GM19035 (cell line): ENCODE measurements at regions not wholly inside any gene's neighbourhood (a gene's known extent, or its start where the extent isn't known, plus 50 kb on each side); places are given as distances from the start of the nearest gene placed in this dataset.

Source experiments
- ATAC-seq: cut with Tn5 transposase; IDR thresholded peaks from one replicate; pipeline ENCODE4 v1.9.1; 2021; ENCODE audit not compliant: unreplicated experiment

- ATAC-seq, result no peak
These were observed 567.5 kb downstream of the SLC4A3 start for GRCh38 chr2:220194630-220195584.

GRCh38 chr2:220198896-220199295 is 571.5 kb downstream of the SLC4A3 start:
- ATAC-seq, result no peak

- no peak for ATAC-seq
These were observed 574.6 kb downstream of the SLC4A3 start for GRCh38 chr2:220202066-220202465.

GRCh38 chr2:220209093-220209492 is 581.7 kb downstream of the SLC4A3 start:
- ATAC-seq, result no peak

GRCh38 chr2:220209751-220210150 is 582.3 kb downstream of the SLC4A3 start:
- ATAC-seq, result no peak

- ATAC-seq, result no peak
These were observed 585.1 kb downstream of the SLC4A3 start for GRCh38 chr2:220212296-220213080.

- ATAC-seq, result no peak
These were observed 588.4 kb downstream of the SLC4A3 start for GRCh38 chr2:220215785-220216184.

GRCh38 chr2:220219371-220219770 is 591.9 kb downstream of the SLC4A3 start:
- no peak for ATAC-seq

- ATAC-seq, result no peak
These were observed 592.6 kb downstream of the SLC4A3 start for GRCh38 chr2:220220009-220220408.

- no peak for ATAC-seq
These were observed 594.6 kb downstream of the SLC4A3 start for GRCh38 chr2:220221992-220222391.

- ATAC-seq, result no peak
These were observed 597.5 kb downstream of the SLC4A3 start for GRCh38 chr2:220224691-220225543.

- ATAC-seq, result no peak
These were observed 598.6 kb downstream of the SLC4A3 start for GRCh38 chr2:220226076-220226475.

GRCh38 chr2:220226546-220226945 is 599.1 kb downstream of the SLC4A3 start:
- no peak for ATAC-seq

GRCh38 chr2:220227266-220227920 is 600.0 kb downstream of the SLC4A3 start:
- ATAC-seq, result no peak

- ATAC-seq, result no peak
These were observed 601.0 kb downstream of the SLC4A3 start for GRCh38 chr2:220228310-220229006.

GRCh38 chr2:220240641-220241040 is 613.2 kb downstream of the SLC4A3 start:
- ATAC-seq, result no peak

GRCh38 chr2:220241423-220241822 is 614.0 kb downstream of the SLC4A3 start:
- ATAC-seq, result no peak

GRCh38 chr2:220243571-220243970 is 616.1 kb downstream of the SLC4A3 start:
- no peak for ATAC-seq

- ATAC-seq, result no peak
These were observed 619.0 kb downstream of the SLC4A3 start for GRCh38 chr2:220246386-220246785.
